HCT116 (cell line): ENCODE measurements at regions not wholly inside any gene's neighbourhood (a gene's known extent, or its start where the extent isn't known, plus 50 kb on each side); places are given as distances from the start of the nearest gene placed in this dataset.
"Not testable (repeated sequence)": the region's sequence is repeated elsewhere in the genome, so short reads cannot be mapped to it uniquely, and the experiment has no call there.

Experiments used
- ATAC-seq: fragments of 200-7000 bp; cut with Tn5 transposase; 2 replicates; pipeline ENCODE4 v1.9.1; 2020; ENCODE audit warnings: mild to moderate bottlenecking, moderate library complexity
- BruUV-seq: library from RNA; stranded (reverse); fragments of 400-500 nt; replicated peaks from 2 replicates; lab custom pipeline; 2021; lab: Mats Ljungman, UMichigan
- CTCF ChIA-PET: fragments of 300-600 bp; sonication (Branson Sonifier 250); formaldehyde crosslinking; loops from one replicate; lab custom pipeline; 2021; ENCODE audit warnings: antibody characterized with exemption; lab: Charles Lee
- POLR2A ChIA-PET: fragments of 300-600, 350-600 bp; sonication (Branson Sonifier 250); formaldehyde crosslinking; loops from one replicate; lab custom pipeline; 2021; ENCODE audit warnings: antibody characterized with exemption; lab: Charles Lee
- RAD21 ChIA-PET, 2 experiments: fragments of 300-600 bp; sonication (Branson Sonifier 250); formaldehyde crosslinking; loops; one replicate each; lab custom pipeline; 2023; ENCODE audit warnings: low total read pairs in 2 of 2; ENCODE audit not compliant: uncharacterized antibody in 2 of 2, unreplicated experiment in 2 of 2, low non-redundant PET in 1 of 2; lab: Charles Lee
- DNase-seq: peaks from one replicate; pipeline ENCODE4 v3.0.0-alpha.2; 2010; ENCODE audit warnings: low read depth, low spot score
- H2AFZ ChIP-seq: fragments of 200-600 bp; shearing (Covaris generic), sonication (generic); 2 replicates; pipeline ENCODE4 v1.6.1; 2017; ENCODE audit warnings: low read depth, mixed run types, mixed read lengths, antibody characterized with exemption, low read length; ENCODE audit not compliant: poor library complexity, severe bottlenecking
- H3K27ac ChIP-seq: 2 replicates; pipeline ENCODE4 v1.5.1; 2012; ENCODE audit warnings: low read depth, low read length
- H3K27me3 ChIP-seq: fragments of 200-600 bp; sonication (generic); 2 replicates; pipeline ENCODE4 v1.6.1; 2016; ENCODE audit warnings: mixed run types, low read length, mixed read lengths; ENCODE audit not compliant: insufficient read depth
- H3K36me3 ChIP-seq, 2 experiments: fragments of 200-500 bp in 1 of 2; fragments of 200-600 bp in 1 of 2; sonication (Bioruptor generic) in 1 of 2; sonication (generic) in 1 of 2; 2 replicates each; pipeline versions ENCODE4 v1.5.1 to v1.6.1; 2014 to 2016; ENCODE audit warnings: low read length in 2 of 2, inconsistent platforms in 1 of 2, mixed read lengths in 1 of 2, mixed run types in 1 of 2; ENCODE audit not compliant: insufficient read depth in 2 of 2, control insufficient read depth in 1 of 2
- H3K4me1 ChIP-seq, 2 experiments: fragments of 200-600 bp in 1 of 2; sonication (generic) in 1 of 2; 2 replicates each; pipeline versions ENCODE4 v1.5.1 to v1.6.1; 2012 to 2017; ENCODE audit warnings: low read length in 2 of 2, inconsistent platforms in 1 of 2, mild to moderate bottlenecking in 1 of 2, mixed read lengths in 1 of 2, mixed run types in 1 of 2, moderate library complexity in 1 of 2; ENCODE audit not compliant: insufficient read depth in 2 of 2, control insufficient read depth in 1 of 2
- H3K4me2 ChIP-seq: fragments of 200-600 bp; sonication (generic); 2 replicates; pipeline ENCODE4 v1.6.1; 2017; ENCODE audit warnings: mixed run types, low read length, mixed read lengths
- H3K4me3 ChIP-seq, 2 experiments: fragments of 200-600 bp in 1 of 2; sonication (generic) in 1 of 2; replicated peaks in 1 of 2; 2 replicates each; pipeline ENCODE4 v1.5.1; 2011 to 2016; ENCODE audit warnings: low read length in 2 of 2, control low read depth in 1 of 2, low read depth in 1 of 2, mild to moderate bottlenecking in 1 of 2, mixed read lengths in 1 of 2, mixed run types in 1 of 2
- H3K79me2 ChIP-seq: fragments of 200-600 bp; sonication (generic); 2 replicates; pipeline ENCODE4 v1.6.1; 2017; ENCODE audit warnings: mild to moderate bottlenecking, mixed run types, low read length, moderate library complexity, mixed read lengths; ENCODE audit not compliant: insufficient read depth
- H3K9ac ChIP-seq: fragments of 200-600 bp; sonication (generic); 2 replicates; pipeline ENCODE4 v1.6.1; 2016; ENCODE audit warnings: low read length, mixed read lengths
- H3K9me2 ChIP-seq: fragments of 200-600 bp; sonication (generic), shearing (Covaris generic); 2 replicates; pipeline ENCODE4 v1.6.1; 2017; ENCODE audit warnings: mixed run types, mild to moderate bottlenecking, moderate library complexity; ENCODE audit not compliant: insufficient read depth
- H3K9me3 ChIP-seq, 2 experiments: fragments of 200-500 bp in 1 of 2; fragments of 200-600 bp in 1 of 2; sonication (Bioruptor generic) in 1 of 2; sonication (generic) in 1 of 2; 2 replicates each; pipeline ENCODE4 v1.6.1; 2014 to 2017; ENCODE audit warnings: low read length in 2 of 2, mixed read lengths in 2 of 2, inconsistent platforms in 1 of 2, low read depth in 1 of 2, mild to moderate bottlenecking in 1 of 2, mixed run types in 1 of 2, moderate library complexity in 1 of 2; ENCODE audit not compliant: control insufficient read depth in 1 of 2, insufficient read depth in 1 of 2
- H4K20me1 ChIP-seq: fragments of 200-600 bp; sonication (generic), shearing (Covaris generic); 2 replicates; pipeline ENCODE4 v1.6.1; 2017; ENCODE audit warnings: mixed run types, mild to moderate bottlenecking, moderate library complexity; ENCODE audit not compliant: insufficient read depth
- MAX ChIP-seq: IDR thresholded peaks from 2 replicates; pipeline ENCODE4 v1.6.1; 2012
- SIN3A ChIP-seq: IDR thresholded peaks from 2 replicates; pipeline ENCODE4 v1.6.1; 2012; ENCODE audit warnings: low read depth
- intact Hi-C: fragments of 100-400 bp; cut with micrococcal nuclease; formaldehyde crosslinking; loops from 2 replicates; pipeline ENCODE4 v1.10.0; 2022

- H3K4me2 ChIP-seq, H3K27ac ChIP-seq, H3K27me3 ChIP-seq, H3K9ac ChIP-seq, H3K9me3 ChIP-seq, ATAC-seq, H3K4me3 ChIP-seq, CTCF ChIA-PET, H3K36me3 ChIP-seq, BruUV-seq, H2AFZ ChIP-seq, H4K20me1 ChIP-seq, intact Hi-C loops, DNase-seq, H3K9me2 ChIP-seq, POLR2A ChIA-PET, RAD21 ChIA-PET, H3K4me1 ChIP-seq, H3K79me2 ChIP-seq: not testable (repeated sequence)
Observed at GRCh38 chr3:193155044-193155781, 85.8 kb upstream of the PLAAT1 start.

DNA sequence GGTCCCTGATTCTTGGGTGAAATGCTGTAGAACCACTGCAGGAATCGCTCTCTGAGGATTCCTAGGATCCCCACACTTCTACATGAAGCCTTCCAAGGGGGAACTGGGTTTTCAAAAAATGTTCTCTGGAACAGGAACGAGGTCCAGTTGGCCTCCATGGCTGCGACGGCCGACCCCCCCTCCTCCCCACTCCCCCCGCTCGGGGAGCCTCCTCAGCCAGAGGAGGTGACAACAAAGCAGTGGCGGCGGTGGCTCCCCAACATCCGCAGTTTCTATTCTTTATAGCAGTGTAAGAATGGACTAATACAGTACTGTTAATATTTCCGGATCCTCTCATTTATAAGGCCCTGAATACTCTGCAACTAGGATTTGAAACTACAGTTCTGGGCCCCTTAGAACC lies 84.0 kb upstream of the PLAAT1 start:
- RAD21 ChIA-PET: no interaction called here
- BruUV-seq: no TSS peak
- POLR2A ChIA-PET: no interaction called here

More for the DNA sequence above, 84.0 kb upstream of the PLAAT1 start:
- CTCF ChIA-PET: no interaction called here
- H2AFZ ChIP-seq: no peak overlapping the region
- TF ChIP-seq MAX: no peak
- no peak for TF ChIP-seq SIN3A
- H3K36me3 ChIP-seq: no peaks in the 10 kb centered on the region
- DNase-seq (no peak), ATAC-seq (no peak)
- no peaks in the 10 kb centered on the region for H3K9me2 ChIP-seq
- no peak overlapping the region for H3K4me3 ChIP-seq
- H3K9ac ChIP-seq: no peak overlapping the region
- H4K20me1 ChIP-seq: no peaks in the 10 kb centered on the region
- no peaks in the 10 kb centered on the region for H3K9me3 ChIP-seq
- H3K4me1 ChIP-seq: no peaks in the 10 kb centered on the region
- H3K79me2 ChIP-seq: no peaks in the 10 kb centered on the region
- intact Hi-C loops: no loop called here
- no peak overlapping the region for H3K4me2 ChIP-seq
- H3K27me3 ChIP-seq: no peaks in the 10 kb centered on the region; the same call in 1 of the 2 replicates
- no peak overlapping the region for H3K27ac ChIP-seq
